A549 (cell line): ENCODE measurements at regions not wholly inside any gene's neighbourhood (a gene's known extent, or its start where the extent isn't known, plus 50 kb on each side); places are given as distances from the start of the nearest gene placed in this dataset.

Experiments
- ATAC-seq, 2 experiments: fragments of 200-7000 bp in 1 of 2; fragments of >200 bp in 1 of 2; cut with Nextera tagmentation in 1 of 2; cut with Tn5 transposase in 1 of 2; 3 replicates each; pipeline versions ENCODE4 v1.8.0 to v1.9.1; 2018 to 2020; ENCODE audit warnings: mild to moderate bottlenecking in 1 of 2, moderate library complexity in 1 of 2
- CTCF ChIA-PET: fragments of 300-600 bp; sonication (Branson Sonifier 250); formaldehyde crosslinking; extraction: SDS; loops from one replicate; lab custom pipeline; 2021; ENCODE audit warnings: antibody characterized with exemption, inconsistent platforms; lab: Yijun Ruan, JAX
- POLR2A ChIA-PET: fragments of 350-600 bp; formaldehyde crosslinking; extraction: SDS; loops from one replicate; lab custom pipeline; 2021; ENCODE audit warnings: antibody characterized with exemption, inconsistent platforms; lab: Yijun Ruan, JAX
- DNase-seq, 2 experiments: peaks; one replicate each; pipeline versions ENCODE4 v3.0.0 to v3.0.0-alpha.2; 2011 to 2016; ENCODE audit warnings: low read depth in 1 of 2, low spot score in 1 of 2
- FAIRE-seq: peaks from 2 replicates; lab custom pipeline; 2011; peaks lifted over from hg19 to GRCh38; lab: Jason Lieb, UNC
- H3K27ac ChIP-seq, 2 experiments: fragments of >200 bp; sonication (Bioruptor Twin); formaldehyde crosslinking; 3 replicates each; pipeline ENCODE4 v1.5.1; 2016 to 2017
- H3K4me1 ChIP-seq: fragments of >200 bp; sonication (Bioruptor Twin); formaldehyde crosslinking; 3 replicates; pipeline ENCODE4 v1.6.1; 2016
- H3K4me2 ChIP-seq: fragments of >200 bp; sonication (Bioruptor Twin); formaldehyde crosslinking; 3 replicates; pipeline ENCODE4 v1.6.1; 2016
- H3K4me3 ChIP-seq: fragments of >200 bp; sonication (Bioruptor Twin); formaldehyde crosslinking; 3 replicates; pipeline ENCODE4 v1.5.1; 2016
- H3K9me3 ChIP-seq: fragments of >200 bp; sonication (Bioruptor Twin); formaldehyde crosslinking; 3 replicates; pipeline ENCODE4 v1.6.1; 2016
- CBX8 ChIP-seq: fragments of 200-600 bp; sonication (generic); IDR thresholded peaks from 2 replicates; pipeline ENCODE4 v1.6.1; 2016
- CEBPB ChIP-seq, 2 experiments: fragments of >200 bp in 1 of 2; sonication (Bioruptor Twin) in 1 of 2; formaldehyde crosslinking in 1 of 2; IDR thresholded peaks; 2 replicates each; pipeline ENCODE4 v1.6.1; 2012 to 2016
- CHD2 ChIP-seq: fragments of 150-350 bp; IDR thresholded peaks from 2 replicates; pipeline ENCODE4 v1.6.1; 2014; ENCODE audit warnings: low read length; ENCODE audit not compliant: partially characterized antibody
- EHF ChIP-seq: fragments of 250-450 bp; sonication (Bioruptor Pico); IDR thresholded peaks from 2 replicates; pipeline ENCODE4 v1.5.0; 2020; ENCODE audit warnings: mild to moderate bottlenecking
- EHMT2 ChIP-seq: fragments of 200-600 bp; sonication (generic); IDR thresholded peaks from 2 replicates; pipeline ENCODE4 v1.6.1; 2016; ENCODE audit warnings: antibody characterized with exemption, low read depth, mild to moderate bottlenecking, moderate library complexity
- EP300 ChIP-seq, 2 experiments: fragments of >200 bp; sonication (Bioruptor Twin); formaldehyde crosslinking; IDR thresholded peaks; 2 replicates in 1 of 2; 3 replicates in 1 of 2; pipeline ENCODE4 v1.6.1; 2016 to 2017
- ESRRA ChIP-seq: fragments of 150-350 bp; IDR thresholded peaks from 2 replicates; pipeline ENCODE4 v1.6.1; 2014; ENCODE audit warnings: mild to moderate bottlenecking, low read length, borderline replicate concordance
- FOSL2 ChIP-seq, 2 experiments: fragments of 450-650 bp in 1 of 2; fragments of >200 bp in 1 of 2; sonication (Bioruptor Twin) in 1 of 2; formaldehyde crosslinking; IDR thresholded peaks; 2 replicates each; pipeline versions ENCODE4 v1.5.0 to v1.6.1; 2016 to 2020; ENCODE audit warnings: mild to moderate bottlenecking in 1 of 2, moderate library complexity in 1 of 2
- GATA3 ChIP-seq: IDR thresholded peaks from 2 replicates; pipeline ENCODE4 v1.6.1; 2012; ENCODE audit warnings: borderline replicate concordance
- HDAC2 ChIP-seq: fragments of 200-600 bp; sonication (generic); IDR thresholded peaks from 2 replicates; pipeline ENCODE4 v1.6.1; 2016
- HEYL ChIP-seq: fragments of 250-450 bp; sonication (Bioruptor Pico); IDR thresholded peaks from 2 replicates; pipeline ENCODE4 v1.8.0; 2021; ENCODE audit warnings: mild to moderate bottlenecking, moderate library complexity
- HOXA7 ChIP-seq: fragments of 250-450 bp; sonication (Bioruptor Pico); IDR thresholded peaks from 2 replicates; pipeline ENCODE4 v1.5.0; 2020; ENCODE audit warnings: mild to moderate bottlenecking, moderate library complexity
- HOXB13 ChIP-seq: fragments of 250-450 bp; sonication (Bioruptor Pico); IDR thresholded peaks from 2 replicates; pipeline ENCODE4 v1.5.0; 2020; ENCODE audit warnings: low read depth, mild to moderate bottlenecking, moderate library complexity
- HOXB5 ChIP-seq: fragments of 250-450 bp; sonication (Bioruptor Pico); IDR thresholded peaks from 2 replicates; pipeline ENCODE4 v1.5.0; 2020; ENCODE audit warnings: mild to moderate bottlenecking, moderate library complexity
- KDM1A ChIP-seq: fragments of 200-600 bp; sonication (generic); IDR thresholded peaks from 2 replicates; pipeline ENCODE4 v1.6.1; 2016; ENCODE audit warnings: low read depth, mild to moderate bottlenecking
- KDM5A ChIP-seq: fragments of 200-600 bp; sonication (generic); IDR thresholded peaks from 2 replicates; pipeline ENCODE4 v1.6.1; 2016; ENCODE audit warnings: antibody characterized with exemption, mild to moderate bottlenecking
- MAFK ChIP-seq: fragments of 450-650 bp; IDR thresholded peaks from 2 replicates; pipeline ENCODE4 v1.6.1; 2014; ENCODE audit not compliant: partially characterized antibody
- NR3C1 ChIP-seq: fragments of >200 bp; sonication (Bioruptor Twin); formaldehyde crosslinking; IDR thresholded peaks from 3 replicates; pipeline ENCODE4 v1.6.1; 2017
- PHF8 ChIP-seq: fragments of 200-600 bp; sonication (generic); IDR thresholded peaks from 2 replicates; pipeline ENCODE4 v1.6.1; 2016; ENCODE audit warnings: low read depth, mild to moderate bottlenecking, antibody characterized with exemption, moderate library complexity, borderline replicate concordance
- POLR2A ChIP-seq: IDR thresholded peaks from 2 replicates; pipeline ENCODE4 v1.6.1; 2012; ENCODE audit warnings: mild to moderate bottlenecking, low read length
- POLR2AphosphoS2 ChIP-seq: conservative IDR thresholded peaks from 2 replicates; pipeline ENCODE4 v1.6.1; 2012; ENCODE audit warnings: low read length, improper control_type of control experiment, inconsistent platforms
- RCOR1 ChIP-seq: fragments of 150-350 bp; IDR thresholded peaks from 2 replicates; pipeline ENCODE4 v1.6.1; 2014; ENCODE audit warnings: antibody characterized with exemption, low read length, low read depth
- TFCP2L1 ChIP-seq: fragments of 250-450 bp; sonication (Bioruptor Pico); IDR thresholded peaks from 2 replicates; pipeline ENCODE4 v1.5.0; 2021; ENCODE audit warnings: mild to moderate bottlenecking
- TP53 ChIP-seq: fragments of 250-450 bp; sonication (Bioruptor Pico); IDR thresholded peaks from 2 replicates; pipeline ENCODE4 v1.5.0; 2021; ENCODE audit warnings: mild to moderate bottlenecking, moderate library complexity
- ZFP36 ChIP-seq: fragments of 450-650 bp; IDR thresholded peaks from 2 replicates; pipeline ENCODE4 v1.6.1; 2014; ENCODE audit warnings: borderline replicate concordance; ENCODE audit not compliant: partially characterized antibody
- WGBS: methylation state at CpG from one replicate; pipeline ENCODE4 v1.1.6; 2017; ENCODE audit errors: missing lambda C conversion rate; 5-methylcytosine and 5-hydroxymethylcytosine counted together
- TF ChIP-seq, protein P1 (sequence below): fragments of 250-450 bp; sonication (Bioruptor Pico); IDR thresholded peaks from 2 replicates; pipeline ENCODE4 v1.5.0; 2020; ENCODE audit warnings: low read depth, mild to moderate bottlenecking, moderate library complexity
- TF ChIP-seq, protein P2 (sequence below): fragments of >200 bp; sonication (Bioruptor Twin); formaldehyde crosslinking; IDR thresholded peaks from 2 replicates; pipeline ENCODE4 v1.6.1; 2016
- TF ChIP-seq, protein P3 (sequence below): fragments of 150-350 bp; IDR thresholded peaks from 2 replicates; pipeline ENCODE4 v1.6.1; 2014; ENCODE audit warnings: low read depth, mild to moderate bottlenecking, low read length
- TF ChIP-seq, protein P4 (sequence below): IDR thresholded peaks from 2 replicates; pipeline ENCODE4 v1.6.1; 2012; ENCODE audit warnings: low read depth, borderline replicate concordance
- TF ChIP-seq, protein P5 (sequence below): fragments of >200 bp; sonication (Bioruptor Twin); formaldehyde crosslinking; IDR thresholded peaks from 3 replicates; pipeline ENCODE4 v1.5.1; 2016

DNA sequence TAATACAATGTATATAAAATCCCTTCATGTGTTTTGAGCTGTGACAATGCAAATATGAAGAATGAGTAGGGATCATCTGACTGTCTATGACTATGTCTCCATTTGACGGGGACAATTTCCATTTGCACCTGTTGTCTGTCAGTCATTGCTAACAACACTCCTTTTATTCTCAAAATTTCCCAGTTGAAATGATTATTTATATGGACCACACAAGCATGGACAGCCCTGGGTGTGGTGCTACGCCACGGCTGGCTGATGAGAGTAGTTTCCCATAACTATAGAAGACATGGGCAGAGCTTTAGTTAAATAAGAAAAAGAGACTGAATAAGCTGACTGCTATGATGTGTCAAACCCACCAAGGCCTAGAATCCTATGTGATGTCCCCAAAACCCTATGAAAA is 135.8 kb downstream of the MAP3K21 start:
- DNase-seq = no peak
- no peak overlapping the region for H3K4me2 ChIP-seq
- no peaks in the 10 kb centered on the region for H3K4me1 ChIP-seq
- WGBS = 81% methylated on average over 3 of the region's 3 CpGs
- H3K9me3 ChIP-seq = peaks cover 8% of the 10 kb centered on the region; the same call in 2 of the 3 replicates
- ChIA-PET POLR2A (no interaction called here), CTCF (interaction anchor here (2.2 kb wide), 1 partner anchor 22 kb away, joined by 13 read pairs; no protein-coding TSS in a partner anchor)
- TF ChIP-seq, protein P1, sequence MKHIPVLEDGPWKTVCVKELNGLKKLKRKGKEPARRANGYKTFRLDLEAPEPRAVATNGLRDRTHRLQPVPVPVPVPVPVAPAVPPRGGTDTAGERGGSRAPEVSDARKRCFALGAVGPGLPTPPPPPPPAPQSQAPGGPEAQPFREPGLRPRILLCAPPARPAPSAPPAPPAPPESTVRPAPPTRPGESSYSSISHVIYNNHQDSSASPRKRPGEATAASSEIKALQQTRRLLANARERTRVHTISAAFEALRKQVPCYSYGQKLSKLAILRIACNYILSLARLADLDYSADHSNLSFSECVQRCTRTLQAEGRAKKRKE = no peak
- no peak for TF ChIP-seq CBX8
- TF ChIP-seq POLR2A = no peak
- no peak for TF ChIP-seq NR3C1
- TF ChIP-seq, protein P2, sequence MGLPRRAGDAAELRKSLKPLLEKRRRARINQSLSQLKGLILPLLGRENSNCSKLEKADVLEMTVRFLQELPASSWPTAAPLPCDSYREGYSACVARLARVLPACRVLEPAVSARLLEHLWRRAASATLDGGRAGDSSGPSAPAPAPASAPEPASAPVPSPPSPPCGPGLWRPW = no peak
- no peak for TF ChIP-seq HOXB5 (CRISPR knock-in tag)
- no peak for TF ChIP-seq MAFK
- no peak for TF ChIP-seq HEYL (CRISPR knock-in tag)
- no peak for TF ChIP-seq TP53 (CRISPR knock-in tag)
- TF ChIP-seq EP300 (IDR thresholded peaks at IDR 0.05) = no peak
- TF ChIP-seq, protein P3, sequence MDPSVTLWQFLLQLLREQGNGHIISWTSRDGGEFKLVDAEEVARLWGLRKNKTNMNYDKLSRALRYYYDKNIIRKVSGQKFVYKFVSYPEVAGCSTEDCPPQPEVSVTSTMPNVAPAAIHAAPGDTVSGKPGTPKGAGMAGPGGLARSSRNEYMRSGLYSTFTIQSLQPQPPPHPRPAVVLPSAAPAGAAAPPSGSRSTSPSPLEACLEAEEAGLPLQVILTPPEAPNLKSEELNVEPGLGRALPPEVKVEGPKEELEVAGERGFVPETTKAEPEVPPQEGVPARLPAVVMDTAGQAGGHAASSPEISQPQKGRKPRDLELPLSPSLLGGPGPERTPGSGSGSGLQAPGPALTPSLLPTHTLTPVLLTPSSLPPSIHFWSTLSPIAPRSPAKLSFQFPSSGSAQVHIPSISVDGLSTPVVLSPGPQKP = no peak
- no peak for TF ChIP-seq CHD2
- no peak for TF ChIP-seq CEBPB (IDR thresholded peaks at IDR 0.05)
- no peak for TF ChIP-seq KDM1A
- TF ChIP-seq HOXA7 (CRISPR knock-in tag) = no peak
- no peak for TF ChIP-seq TFCP2L1 (CRISPR knock-in tag)
- TF ChIP-seq, protein P4, sequence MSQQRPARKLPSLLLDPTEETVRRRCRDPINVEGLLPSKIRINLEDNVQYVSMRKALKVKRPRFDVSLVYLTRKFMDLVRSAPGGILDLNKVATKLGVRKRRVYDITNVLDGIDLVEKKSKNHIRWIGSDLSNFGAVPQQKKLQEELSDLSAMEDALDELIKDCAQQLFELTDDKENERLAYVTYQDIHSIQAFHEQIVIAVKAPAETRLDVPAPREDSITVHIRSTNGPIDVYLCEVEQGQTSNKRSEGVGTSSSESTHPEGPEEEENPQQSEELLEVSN = no peak
- TF ChIP-seq GATA3 = no peak
- TF ChIP-seq, protein P5, sequence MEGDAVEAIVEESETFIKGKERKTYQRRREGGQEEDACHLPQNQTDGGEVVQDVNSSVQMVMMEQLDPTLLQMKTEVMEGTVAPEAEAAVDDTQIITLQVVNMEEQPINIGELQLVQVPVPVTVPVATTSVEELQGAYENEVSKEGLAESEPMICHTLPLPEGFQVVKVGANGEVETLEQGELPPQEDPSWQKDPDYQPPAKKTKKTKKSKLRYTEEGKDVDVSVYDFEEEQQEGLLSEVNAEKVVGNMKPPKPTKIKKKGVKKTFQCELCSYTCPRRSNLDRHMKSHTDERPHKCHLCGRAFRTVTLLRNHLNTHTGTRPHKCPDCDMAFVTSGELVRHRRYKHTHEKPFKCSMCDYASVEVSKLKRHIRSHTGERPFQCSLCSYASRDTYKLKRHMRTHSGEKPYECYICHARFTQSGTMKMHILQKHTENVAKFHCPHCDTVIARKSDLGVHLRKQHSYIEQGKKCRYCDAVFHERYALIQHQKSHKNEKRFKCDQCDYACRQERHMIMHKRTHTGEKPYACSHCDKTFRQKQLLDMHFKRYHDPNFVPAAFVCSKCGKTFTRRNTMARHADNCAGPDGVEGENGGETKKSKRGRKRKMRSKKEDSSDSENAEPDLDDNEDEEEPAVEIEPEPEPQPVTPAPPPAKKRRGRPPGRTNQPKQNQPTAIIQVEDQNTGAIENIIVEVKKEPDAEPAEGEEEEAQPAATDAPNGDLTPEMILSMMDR = no peak
- no peak for TF ChIP-seq HDAC2
- no peak overlapping the region for H3K4me3 ChIP-seq
- no peak for ATAC-seq
- no peak for FAIRE-seq
- no peak overlapping the region for H3K27ac ChIP-seq

DNA sequence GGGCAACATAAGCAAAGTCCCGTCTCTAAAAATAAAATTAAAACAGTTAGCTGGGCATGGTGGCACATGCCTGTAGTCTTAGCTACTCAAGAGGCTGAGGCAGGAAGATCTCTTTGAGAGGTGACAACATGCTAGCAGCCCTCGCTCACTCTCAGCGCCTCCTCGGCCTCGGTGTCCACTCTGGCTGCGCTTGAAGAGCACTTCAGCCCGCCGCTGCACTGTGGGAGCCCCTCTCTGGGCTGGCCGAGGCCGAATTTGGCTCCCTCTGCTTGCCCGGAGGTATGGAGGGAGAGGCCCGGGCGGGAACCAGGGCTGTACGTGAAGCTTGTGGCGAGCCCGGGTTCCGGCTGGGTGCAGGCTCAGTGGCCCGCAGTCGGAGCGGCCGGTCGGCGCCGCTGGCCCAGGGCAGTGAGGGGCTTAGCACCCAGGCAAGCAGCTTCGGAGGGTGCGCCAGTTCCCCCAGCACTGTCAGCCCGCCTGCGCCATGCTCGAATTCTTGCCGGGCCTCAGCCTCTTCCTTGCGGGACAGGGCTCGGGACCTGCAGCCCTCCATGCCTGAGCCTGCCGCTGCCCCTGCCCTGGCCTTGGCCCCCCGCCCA is 138.3 kb downstream of the MAP3K21 start:
- 70% methylated on average over 11 of the region's 34 CpGs for WGBS
- CTCF ChIA-PET = no interaction called here
- FAIRE-seq = no peak
- no peak overlapping the region for H3K4me2 ChIP-seq
- TF ChIP-seq, protein P4 = no peak
- TF ChIP-seq ESRRA (no peak), RCOR1 (no peak), HEYL (CRISPR knock-in tag) (no peak), EHMT2 (no peak), HOXB13 (CRISPR knock-in tag) (no peak), KDM5A (no peak), EHF (CRISPR knock-in tag) (no peak), POLR2AphosphoS2 (no peak), ZFP36 (no peak), NR3C1 (no peak), FOSL2 (IDR thresholded peaks at IDR 0.05) (no peak), FOSL2 (CRISPR knock-in tag; IDR thresholded peaks at IDR 0.05) (no peak), HOXA7 (CRISPR knock-in tag) (no peak), PHF8 (no peak)
- TF ChIP-seq, protein P1 = no peak
- TF ChIP-seq, all 56 proteins: peak for 0
- no peak overlapping the region for H3K4me3 ChIP-seq
- no peak for ATAC-seq
- H3K4me1 ChIP-seq = no peaks in the 10 kb centered on the region
- DNase-seq = no peak
- H3K9me3 ChIP-seq = peaks cover 8% of the 10 kb centered on the region; the same call in 2 of the 3 replicates
- POLR2A ChIA-PET = no interaction called here
- H3K27ac ChIP-seq = no peak overlapping the region
